Brain microvascular endothelial cell (primary cell): ENCODE measurements at regions not wholly inside any gene's neighbourhood (a gene's known extent, or its start where the extent isn't known, plus 50 kb on each side); places are given as distances from the start of the nearest gene placed in this dataset.

Source experiments
- DNase-seq: peaks from one replicate; pipeline ENCODE4 v3.0.0-alpha.2; 2020
- H3K27ac ChIP-seq: fragments of 250-450 bp; sonication (Bioruptor Pico); 2 replicates; pipeline ENCODE4 v1.5.1; 2020; ENCODE audit warnings: mild to moderate bottlenecking, moderate library complexity
- H3K27me3 ChIP-seq: fragments of 250-450 bp; sonication (Bioruptor Pico); replicated peaks from 2 replicates; pipeline ENCODE4 v1.5.1; 2020; ENCODE audit warnings: mild to moderate bottlenecking
- H3K36me3 ChIP-seq: fragments of 250-450 bp; sonication (Bioruptor Pico); replicated peaks from 2 replicates; pipeline ENCODE4 v1.5.1; 2020; ENCODE audit warnings: mild to moderate bottlenecking
- H3K4me3 ChIP-seq: 2 replicates; pipeline ENCODE4 v1.5.1; 2011; ENCODE audit warnings: low read depth, mild to moderate bottlenecking, control low read depth, low read length, moderate library complexity
- in situ Hi-C: cut with HindIII; loops from 2 replicates; pipeline ENCODE4 v1.10.0; 2017; ENCODE audit warnings: low sequenced_read_pairs, low pct_ligation_motif_present
- TF ChIP-seq, protein P1 (sequence below): IDR thresholded peaks from 2 replicates; pipeline ENCODE4 v1.5.1; 2011; ENCODE audit warnings: low read depth, mild to moderate bottlenecking, moderate library complexity, low read length, control low read depth, inconsistent platforms; ENCODE audit errors: missing control alignments

DNA sequence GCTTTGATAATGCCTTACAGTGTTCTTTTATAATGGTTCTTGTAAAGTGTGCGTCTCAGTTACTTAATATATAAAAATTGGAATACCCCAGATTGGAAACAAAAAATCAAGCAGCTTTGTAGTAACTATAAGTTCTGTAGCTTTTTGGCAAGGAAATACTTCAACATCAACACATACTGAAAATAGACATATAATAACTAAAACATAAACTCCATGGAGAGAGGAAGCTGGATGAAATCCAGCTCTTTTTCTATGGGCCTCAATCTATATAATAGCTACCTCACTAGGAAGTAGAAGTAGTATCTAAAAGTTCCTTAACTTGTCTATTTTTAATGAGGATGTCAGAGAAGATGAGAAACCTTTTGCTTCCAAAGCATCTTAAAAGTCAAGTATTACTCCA is 313.3 kb upstream of the NFIA start:
- Histone ChIP-seq H3K36me3 (no peaks in the 10 kb centered on the region), H3K4me3 (no peak overlapping the region), H3K27ac (no peak overlapping the region), H3K27me3 (no peaks in the 10 kb centered on the region)
- TF ChIP-seq, protein P1, sequence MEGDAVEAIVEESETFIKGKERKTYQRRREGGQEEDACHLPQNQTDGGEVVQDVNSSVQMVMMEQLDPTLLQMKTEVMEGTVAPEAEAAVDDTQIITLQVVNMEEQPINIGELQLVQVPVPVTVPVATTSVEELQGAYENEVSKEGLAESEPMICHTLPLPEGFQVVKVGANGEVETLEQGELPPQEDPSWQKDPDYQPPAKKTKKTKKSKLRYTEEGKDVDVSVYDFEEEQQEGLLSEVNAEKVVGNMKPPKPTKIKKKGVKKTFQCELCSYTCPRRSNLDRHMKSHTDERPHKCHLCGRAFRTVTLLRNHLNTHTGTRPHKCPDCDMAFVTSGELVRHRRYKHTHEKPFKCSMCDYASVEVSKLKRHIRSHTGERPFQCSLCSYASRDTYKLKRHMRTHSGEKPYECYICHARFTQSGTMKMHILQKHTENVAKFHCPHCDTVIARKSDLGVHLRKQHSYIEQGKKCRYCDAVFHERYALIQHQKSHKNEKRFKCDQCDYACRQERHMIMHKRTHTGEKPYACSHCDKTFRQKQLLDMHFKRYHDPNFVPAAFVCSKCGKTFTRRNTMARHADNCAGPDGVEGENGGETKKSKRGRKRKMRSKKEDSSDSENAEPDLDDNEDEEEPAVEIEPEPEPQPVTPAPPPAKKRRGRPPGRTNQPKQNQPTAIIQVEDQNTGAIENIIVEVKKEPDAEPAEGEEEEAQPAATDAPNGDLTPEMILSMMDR = no peak
- no peak for DNase-seq
- in situ Hi-C loops = no loop called here

DNA sequence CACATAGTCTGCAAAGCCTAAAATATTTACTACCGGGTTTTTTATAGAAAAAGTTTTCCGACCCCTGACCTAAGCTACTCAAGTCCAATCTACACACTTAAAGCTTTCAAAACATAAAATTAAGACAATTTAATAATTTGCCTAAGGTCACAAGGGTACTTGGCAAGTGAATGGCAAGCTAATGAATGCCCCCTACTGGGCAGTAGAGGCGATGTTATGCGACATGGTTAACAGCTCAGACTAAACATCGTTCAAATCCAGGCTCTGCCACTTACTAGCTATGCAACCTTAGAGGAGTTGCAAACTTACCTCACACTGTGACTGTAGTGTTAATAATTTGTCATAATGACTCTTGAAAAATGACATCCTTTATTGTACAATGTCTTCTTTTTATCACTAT is 317.2 kb upstream of the NFIA start:
- H3K36me3 ChIP-seq = no peaks in the 10 kb centered on the region
- H3K27ac ChIP-seq = no peak overlapping the region
- in situ Hi-C loops = no loop called here
- H3K27me3 ChIP-seq = no peaks in the 10 kb centered on the region
- TF ChIP-seq, protein P1 = peak; percentile 80
- peak; percentile 22 for DNase-seq
- no peak overlapping the region for H3K4me3 ChIP-seq

DNA sequence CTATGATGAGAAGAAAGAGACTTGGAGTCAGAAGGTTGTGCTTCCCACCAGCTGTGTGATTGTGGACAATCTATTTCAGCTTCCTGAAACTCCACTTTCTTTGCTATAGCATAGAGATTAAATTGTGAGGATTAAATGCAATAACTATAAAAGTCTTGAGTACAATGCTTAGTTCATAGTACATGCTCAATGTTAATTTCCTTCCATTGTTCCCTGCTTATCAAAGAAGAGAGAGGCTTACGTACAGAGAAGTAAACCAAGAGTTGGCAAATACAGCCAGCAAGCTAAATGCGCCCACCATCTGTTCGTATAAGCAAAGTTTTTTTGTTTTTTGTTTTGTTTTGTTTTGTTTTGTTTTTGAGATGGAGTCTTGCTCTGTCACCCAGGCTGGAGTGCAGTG is 317.9 kb upstream of the NFIA start:
- H3K4me3 ChIP-seq = no peak overlapping the region
- H3K27ac ChIP-seq = no peak overlapping the region
- H3K36me3 ChIP-seq = no peaks in the 10 kb centered on the region
- DNase-seq = no peak
- no peaks in the 10 kb centered on the region for H3K27me3 ChIP-seq
- TF ChIP-seq, protein P1 = no peak
- in situ Hi-C loops = no loop called here

DNA sequence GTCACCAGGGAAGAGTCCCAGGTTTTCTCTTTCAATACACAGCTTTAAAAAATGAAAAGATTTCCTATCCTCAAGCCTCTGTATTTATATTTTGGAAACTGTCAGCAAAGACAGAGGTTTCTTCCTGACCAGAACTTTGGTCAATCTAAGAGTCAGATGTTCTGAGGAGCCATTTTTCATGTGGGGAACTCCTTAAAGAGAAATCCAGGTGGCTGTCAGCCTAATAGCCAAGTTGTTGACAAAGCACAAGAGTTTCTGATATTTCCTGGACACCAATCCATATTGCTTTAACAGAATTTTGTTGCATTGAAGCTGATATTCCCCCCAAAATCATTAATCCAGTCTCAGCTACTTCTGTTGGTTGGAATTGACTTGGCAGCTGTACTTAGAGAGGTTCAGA is 318.6 kb upstream of the NFIA start:
- no peak for DNase-seq
- TF ChIP-seq, protein P1 = no peak
- Histone ChIP-seq H3K4me3 (no peak overlapping the region), H3K27ac (no peak overlapping the region), H3K36me3 (no peaks in the 10 kb centered on the region), H3K27me3 (no peaks in the 10 kb centered on the region)
- in situ Hi-C loops = no loop called here

DNA sequence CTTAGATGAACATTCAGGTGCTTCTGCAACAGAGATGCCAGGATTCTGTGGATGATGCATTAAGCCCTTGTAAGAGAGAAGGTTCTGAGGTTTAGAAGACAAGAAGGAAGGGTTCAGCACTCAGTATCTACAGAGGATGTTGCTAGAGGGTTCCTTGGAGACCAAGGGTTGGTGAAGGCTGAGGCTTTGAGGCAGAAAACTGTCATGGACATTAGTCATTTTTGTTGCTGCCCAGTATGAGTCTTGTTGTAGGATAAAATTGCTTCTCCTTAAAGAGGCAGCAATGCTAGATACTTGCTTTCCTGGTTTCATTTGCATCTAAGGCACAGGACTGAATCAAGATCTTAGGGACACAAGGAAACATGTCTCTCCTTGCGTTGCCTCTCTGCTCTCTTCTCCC is 319.4 kb upstream of the NFIA start:
- H3K4me3 ChIP-seq = no peak overlapping the region
- peak; percentile 25 for DNase-seq
- TF ChIP-seq, protein P1 = no peak
- in situ Hi-C loops = no loop called here
- H3K27me3 ChIP-seq = no peaks in the 10 kb centered on the region
- no peak overlapping the region for H3K27ac ChIP-seq
- H3K36me3 ChIP-seq = no peaks in the 10 kb centered on the region

DNA sequence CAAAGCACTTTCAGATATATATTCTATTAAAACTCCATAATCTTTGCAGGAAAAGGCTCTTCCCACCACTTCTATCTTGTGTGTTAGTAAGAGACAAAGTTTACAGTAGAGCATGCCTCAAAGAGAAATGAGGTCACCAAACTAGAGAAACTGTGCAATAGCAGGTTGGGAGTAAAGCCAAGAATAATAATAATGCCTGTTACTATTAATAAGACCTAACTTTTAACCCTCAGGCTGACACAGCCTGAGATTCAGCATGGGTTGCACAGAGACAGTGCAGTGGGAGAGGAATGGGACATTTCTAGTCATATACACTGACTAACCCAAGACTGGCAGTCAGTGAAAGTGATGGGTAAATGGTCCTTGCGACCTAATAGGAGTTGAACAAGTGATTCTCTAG is 320.2 kb upstream of the NFIA start:
- TF ChIP-seq, protein P1 = no peak
- Histone ChIP-seq H3K27ac (no peak overlapping the region), H3K27me3 (no peaks in the 10 kb centered on the region), H3K36me3 (no peaks in the 10 kb centered on the region), H3K4me3 (no peak overlapping the region)
- DNase-seq = peak; percentile 78
- in situ Hi-C loops = no loop called here
